ENCODE measurements at regions not wholly inside any gene's neighbourhood (a gene's known extent, or its start where the extent isn't known, plus 50 kb on each side); places are given as distances from the start of the nearest gene placed in this dataset.
A peak's percentile ranks its signal among the peaks of the same experiment; 100 is the strongest.
"Not testable (repeated sequence)": the region's sequence is repeated elsewhere in the genome, so short reads cannot be mapped to it uniquely, and the experiment has no call there.

- in situ Hi-C loops (cut with MboI; ENCODE audit: low pct_unique_long_range_greater_than_20kb in 2 of 9, low sequenced_read_pairs in 9 of 9, unreplicated experiment in 9 of 9), result loop anchor here in 1 of 9 experiments (25.0 kb wide), 1 partner anchor 99 kb away; no protein-coding TSS in a partner anchor
- ATAC-seq (replicated peaks in 6 of 8), result no peak
- no peak overlapping the region for H3K4me3 ChIP-seq
These were observed 67.4 kb upstream of the SHB start for GRCh38 chr9:38136386-38136785.

GRCh38 chr9:38134611-38135237, 65.7 kb upstream of the SHB start:
- H3K4me3 ChIP-seq, result no peak overlapping the region
- H3K4me1 ChIP-seq (replicated peaks in 1 of 2), result peaks cover 0 to 9% of the 10 kb centered on the region in 2 donors
- in situ Hi-C loops (cut with MboI; ENCODE audit: low pct_unique_long_range_greater_than_20kb in 2 of 9, low sequenced_read_pairs in 9 of 9, unreplicated experiment in 9 of 9), result loop anchor here in 1 of 9 experiments (25.0 kb wide), 1 partner anchor 97 kb away; no protein-coding TSS in a partner anchor
- WGBS, 10 experiments, result 20 to 71% (median 46%) methylated on average over 1 to 4 of the region's 6 CpGs
- no peak for ATAC-seq (replicated peaks in 6 of 8)
- no peak overlapping the region for H3K27ac ChIP-seq

More at GRCh38 chr9:38136386-38136785, 67.4 kb upstream of the SHB start:
- H3K4me1 ChIP-seq (replicated peaks in 1 of 2), result peaks cover 0 to 9% of the 10 kb centered on the region in 2 donors
- WGBS, 10 experiments, result 83% methylated on average over 1 of the region's 2 CpGs; no CpG with 5 or more reads in 9 of the 10 experiments
- H3K27ac ChIP-seq, result no peak overlapping the region

GRCh38 chr9:38133595-38133994, 64.6 kb upstream of the SHB start:
- Histone ChIP-seq H3K4me1 (replicated peaks in 1 of 2) (peaks cover 0 to 9% of the 10 kb centered on the region in 2 donors), H3K27ac (no peak overlapping the region), H3K4me3 (no peak overlapping the region)
- no peak for ATAC-seq (replicated peaks in 6 of 8)
- in situ Hi-C loops (cut with MboI; ENCODE audit: low pct_unique_long_range_greater_than_20kb in 2 of 9, low sequenced_read_pairs in 9 of 9, unreplicated experiment in 9 of 9), result loop anchor here in 1 of 9 experiments (25.0 kb wide), 1 partner anchor 96 kb away; no protein-coding TSS in a partner anchor

GRCh38 chr9:38132956-38133355, 63.9 kb upstream of the SHB start:
- no peak for ATAC-seq (replicated peaks in 6 of 8)
- Histone ChIP-seq H3K4me3 (no peak overlapping the region), H3K4me1 (replicated peaks in 1 of 2) (peaks cover 0 to 9% of the 10 kb centered on the region in 2 donors), H3K27ac (no peak overlapping the region)
- in situ Hi-C loops (cut with MboI; ENCODE audit: low pct_unique_long_range_greater_than_20kb in 2 of 9, low sequenced_read_pairs in 9 of 9, unreplicated experiment in 9 of 9), result loop anchor here in 1 of 9 experiments (25.0 kb wide), 1 partner anchor 96 kb away; no protein-coding TSS in a partner anchor
- 60 to 88% (median 77%) methylated on average over 1 to 5 of the region's 5 CpGs; no CpG with 5 or more reads in 2 of the 10 experiments for WGBS, 10 experiments

GRCh38 chr9:38131729-38132128, 62.7 kb upstream of the SHB start:
- no peak for ATAC-seq (replicated peaks in 6 of 8)
- no peak overlapping the region for H3K27ac ChIP-seq
- in situ Hi-C loops (cut with MboI; ENCODE audit: low pct_unique_long_range_greater_than_20kb in 2 of 9, low sequenced_read_pairs in 9 of 9, unreplicated experiment in 9 of 9), result loop anchor here in 1 of 9 experiments (25.0 kb wide), 1 partner anchor 94 kb away; no protein-coding TSS in a partner anchor
- 30 to 95% (median 78%) methylated on average over 2 to 4 of the region's 8 CpGs; no CpG with 5 or more reads in 5 of the 10 experiments for WGBS, 10 experiments
- no peak overlapping the region for H3K4me3 ChIP-seq
- peaks cover 0 to 9% of the 10 kb centered on the region in 2 donors for H3K4me1 ChIP-seq (replicated peaks in 1 of 2)

- H3K27ac ChIP-seq, result no peak overlapping the region
- H3K4me1 ChIP-seq (replicated peaks in 1 of 2), result peaks cover 0 to 9% of the 10 kb centered on the region in 2 donors
- in situ Hi-C loops (cut with MboI; ENCODE audit: low pct_unique_long_range_greater_than_20kb in 2 of 9, low sequenced_read_pairs in 9 of 9, unreplicated experiment in 9 of 9), result loop anchor here in 1 of 9 experiments (25.0 kb wide), 1 partner anchor 93 kb away; no protein-coding TSS in a partner anchor
- 40 to 100% (median 80%) methylated on average over 1 to 5 of the region's 5 CpGs; no CpG with 5 or more reads in 3 of the 10 experiments for WGBS, 10 experiments
- no peak overlapping the region for H3K4me3 ChIP-seq
- no peak for ATAC-seq (replicated peaks in 6 of 8)
These were observed 61.7 kb upstream of the SHB start for GRCh38 chr9:38130724-38131123.

- ATAC-seq (replicated peaks in 6 of 8), result no peak
- Histone ChIP-seq H3K4me1 (replicated peaks in 1 of 2) (peaks cover 0 to 8% of the 10 kb centered on the region in 2 donors), H3K27ac (no peak overlapping the region), H3K4me3 (no peak overlapping the region)
- in situ Hi-C loops (cut with MboI; ENCODE audit: low pct_unique_long_range_greater_than_20kb in 2 of 9, low sequenced_read_pairs in 9 of 9, unreplicated experiment in 9 of 9), result loop anchor here in 1 of 9 experiments (25.0 kb wide), 1 partner anchor 92 kb away; no protein-coding TSS in a partner anchor
- 40 to 90% (median 55%) methylated on average over 1 to 2 of the region's 6 CpGs; no CpG with 5 or more reads in 4 of the 10 experiments for WGBS, 10 experiments
These were observed 60.3 kb upstream of the SHB start for GRCh38 chr9:38129366-38129765.

- H3K4me1 ChIP-seq (replicated peaks in 1 of 2), result peaks cover 0 to 6% of the 10 kb centered on the region in 2 donors
- 20 to 100% (median 66%) methylated on average over 1 to 4 of the region's 5 CpGs; no CpG with 5 or more reads in 1 of the 10 experiments for WGBS, 10 experiments
- in situ Hi-C loops (cut with MboI; ENCODE audit: low pct_unique_long_range_greater_than_20kb in 2 of 9, low sequenced_read_pairs in 9 of 9, unreplicated experiment in 9 of 9), result loop anchor here in 1 of 9 experiments (25.0 kb wide), 1 partner anchor 92 kb away; no protein-coding TSS in a partner anchor
- no peak overlapping the region for H3K27ac ChIP-seq
- no peak overlapping the region for H3K4me3 ChIP-seq
- no peak for ATAC-seq (replicated peaks in 6 of 8)
These were observed 59.8 kb upstream of the SHB start for GRCh38 chr9:38128752-38129270.

GRCh38 chr9:38127271-38127839, 58.3 kb upstream of the SHB start:
- in situ Hi-C loops (cut with MboI; ENCODE audit: low pct_unique_long_range_greater_than_20kb in 2 of 9, low sequenced_read_pairs in 9 of 9, unreplicated experiment in 9 of 9), result loop anchor here in 1 of 9 experiments (25.0 kb wide), 1 partner anchor 90 kb away; no protein-coding TSS in a partner anchor
- Histone ChIP-seq H3K27ac (no peak overlapping the region), H3K4me1 (replicated peaks in 1 of 2) (no peaks in the 10 kb centered on the region), H3K4me3 (no peak overlapping the region)
- peak in 1 of 8 experiments; percentile 42 for ATAC-seq (replicated peaks in 6 of 8)
- WGBS, 10 experiments, result 17 to 80% (median 51%) methylated on average over 1 to 6 of the region's 6 CpGs; no CpG with 5 or more reads in 2 of the 10 experiments

- no peak for ATAC-seq (replicated peaks in 6 of 8)
- Histone ChIP-seq H3K4me1 (replicated peaks in 1 of 2) (no peaks in the 10 kb centered on the region), H3K27ac (no peak overlapping the region), H3K4me3 (no peak overlapping the region)
- WGBS, 10 experiments, result 17 to 100% (median 74%) methylated on average over 1 to 2 of the region's 6 CpGs; no CpG with 5 or more reads in 4 of the 10 experiments
- in situ Hi-C loops (cut with MboI; ENCODE audit: low pct_unique_long_range_greater_than_20kb in 2 of 9, low sequenced_read_pairs in 9 of 9, unreplicated experiment in 9 of 9), result loop anchor here in 1 of 9 experiments (25.0 kb wide), 1 partner anchor 89 kb away; no protein-coding TSS in a partner anchor
These were observed 57.7 kb upstream of the SHB start for GRCh38 chr9:38126730-38127129.

- Histone ChIP-seq H3K27ac (no peak overlapping the region), H3K4me3 (no peak overlapping the region), H3K4me1 (replicated peaks in 1 of 2) (peaks cover 0 to 7% of the 10 kb centered on the region in 2 donors)
- in situ Hi-C loops (cut with MboI; ENCODE audit: low pct_unique_long_range_greater_than_20kb in 2 of 9, low sequenced_read_pairs in 9 of 9, unreplicated experiment in 9 of 9), result loop anchor here in 1 of 9 experiments (25.0 kb wide), 1 partner anchor 89 kb away; no protein-coding TSS in a partner anchor
- 61 to 100% (median 89%) methylated on average over 1 to 7 of the region's 7 CpGs; no CpG with 5 or more reads in 1 of the 10 experiments for WGBS, 10 experiments
- no peak for ATAC-seq (replicated peaks in 6 of 8)
These were observed 56.9 kb upstream of the SHB start for GRCh38 chr9:38125889-38126288.

- ATAC-seq (replicated peaks in 6 of 8); H3K27ac ChIP-seq; H3K4me3 ChIP-seq: not testable (repeated sequence)
- peaks cover 22 to 23% of the 10 kb centered on the region in 2 donors for H3K4me1 ChIP-seq (replicated peaks in 1 of 2)
- WGBS, 10 experiments, result 0 to 80% (median 17%) methylated on average over 1 of the region's 1 CpG; no CpG with 5 or more reads in 5 of the 10 experiments
- in situ Hi-C loops (cut with MboI; ENCODE audit: low pct_unique_long_range_greater_than_20kb in 2 of 9, low sequenced_read_pairs in 9 of 9, unreplicated experiment in 9 of 9), result loop anchor here in 1 of 9 experiments (25.0 kb wide), 1 partner anchor 89 kb away; no protein-coding TSS in a partner anchor
These were observed 54.3 kb upstream of the SHB start for GRCh38 chr9:38123359-38123758.
